22Rv1 (cell line): ENCODE measurements at regions not wholly inside any gene's neighbourhood (a gene's known extent, or its start where the extent isn't known, plus 50 kb on each side); places are given as distances from the start of the nearest gene placed in this dataset.
"Not testable (repeated sequence)": the region's sequence is repeated elsewhere in the genome, so short reads cannot be mapped to it uniquely, and the experiment has no call there.

Source experiments
- H3K27ac ChIP-seq: fragments of 450-650 bp; 2 replicates; pipeline ENCODE4 v1.5.1; 2017
- ZFX ChIP-seq: fragments of 450-650 bp; IDR thresholded peaks from 2 replicates; pipeline ENCODE4 v1.6.1; 2017; ENCODE audit warnings: antibody characterized with exemption, borderline replicate concordance
- TF ChIP-seq, protein P1 (sequence below): fragments of 450-650 bp; IDR thresholded peaks from 2 replicates; pipeline ENCODE4 v1.5.1; 2017; ENCODE audit warnings: mild to moderate bottlenecking

DNA sequence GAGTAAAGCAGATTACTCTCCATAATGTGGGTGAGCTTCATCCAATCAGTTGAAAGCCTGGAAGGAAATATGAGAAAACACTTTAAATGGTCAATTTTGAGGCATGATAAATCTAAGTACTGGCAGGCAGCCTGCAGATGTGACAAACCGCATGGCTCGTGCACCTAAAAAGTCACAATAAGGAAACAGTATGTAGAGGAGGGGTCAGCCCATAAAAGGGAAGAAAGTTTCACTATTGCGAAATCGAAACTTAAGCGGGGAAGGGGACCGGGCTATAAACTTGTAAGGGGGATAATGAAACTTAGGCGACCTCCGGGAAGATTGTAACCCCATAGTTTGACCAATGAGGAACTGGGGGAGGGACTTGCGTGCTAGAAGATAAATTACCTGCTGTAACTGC is 109.8 kb downstream of the PLPPR4 start:
- H3K27ac ChIP-seq: no peak overlapping the region
- TF ChIP-seq, protein P1, sequence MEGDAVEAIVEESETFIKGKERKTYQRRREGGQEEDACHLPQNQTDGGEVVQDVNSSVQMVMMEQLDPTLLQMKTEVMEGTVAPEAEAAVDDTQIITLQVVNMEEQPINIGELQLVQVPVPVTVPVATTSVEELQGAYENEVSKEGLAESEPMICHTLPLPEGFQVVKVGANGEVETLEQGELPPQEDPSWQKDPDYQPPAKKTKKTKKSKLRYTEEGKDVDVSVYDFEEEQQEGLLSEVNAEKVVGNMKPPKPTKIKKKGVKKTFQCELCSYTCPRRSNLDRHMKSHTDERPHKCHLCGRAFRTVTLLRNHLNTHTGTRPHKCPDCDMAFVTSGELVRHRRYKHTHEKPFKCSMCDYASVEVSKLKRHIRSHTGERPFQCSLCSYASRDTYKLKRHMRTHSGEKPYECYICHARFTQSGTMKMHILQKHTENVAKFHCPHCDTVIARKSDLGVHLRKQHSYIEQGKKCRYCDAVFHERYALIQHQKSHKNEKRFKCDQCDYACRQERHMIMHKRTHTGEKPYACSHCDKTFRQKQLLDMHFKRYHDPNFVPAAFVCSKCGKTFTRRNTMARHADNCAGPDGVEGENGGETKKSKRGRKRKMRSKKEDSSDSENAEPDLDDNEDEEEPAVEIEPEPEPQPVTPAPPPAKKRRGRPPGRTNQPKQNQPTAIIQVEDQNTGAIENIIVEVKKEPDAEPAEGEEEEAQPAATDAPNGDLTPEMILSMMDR: no peak
- no peak for TF ChIP-seq ZFX

DNA sequence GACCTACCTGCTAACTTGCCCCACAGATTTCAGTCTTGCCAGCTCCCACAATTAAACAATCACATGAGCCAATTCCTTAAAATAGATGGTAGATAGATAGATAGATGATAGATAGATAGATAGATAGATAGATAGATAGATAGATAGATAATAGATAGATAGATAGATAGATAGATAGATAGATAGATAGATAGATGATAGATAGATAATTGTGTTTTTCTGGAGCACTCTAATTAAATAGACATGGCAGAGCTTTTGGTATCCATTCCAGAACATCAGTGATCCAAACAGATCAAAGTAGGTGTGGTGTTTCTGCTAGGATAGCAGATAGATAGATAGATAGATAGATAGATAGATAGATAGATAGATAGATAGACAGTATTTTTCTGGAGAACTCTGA is 110.4 kb downstream of the PLPPR4 start:
- H3K27ac ChIP-seq: not testable (repeated sequence)

DNA sequence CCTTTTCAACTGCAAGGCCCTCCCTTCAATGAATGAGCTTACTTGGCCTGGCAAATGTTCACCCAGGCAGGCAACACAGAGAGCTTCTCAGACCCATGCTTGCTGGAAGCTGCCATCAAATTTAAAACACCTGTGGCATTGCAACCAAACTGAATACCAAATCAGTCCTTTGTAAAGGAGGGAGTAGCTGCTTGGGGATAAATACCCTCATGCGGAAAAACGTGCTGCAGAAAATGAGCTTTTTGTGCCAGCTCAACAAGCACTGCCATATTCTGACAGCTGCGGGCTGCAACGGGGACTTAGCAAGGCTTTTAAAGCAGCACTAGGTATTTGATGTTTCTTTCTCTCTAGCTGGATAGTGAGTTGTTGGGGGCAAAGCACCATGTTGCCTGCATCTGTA is 119.7 kb downstream of the PLPPR4 start:
- TF ChIP-seq, protein P1: no peak
- no peak for TF ChIP-seq ZFX
- H3K27ac ChIP-seq: no peak overlapping the region

DNA sequence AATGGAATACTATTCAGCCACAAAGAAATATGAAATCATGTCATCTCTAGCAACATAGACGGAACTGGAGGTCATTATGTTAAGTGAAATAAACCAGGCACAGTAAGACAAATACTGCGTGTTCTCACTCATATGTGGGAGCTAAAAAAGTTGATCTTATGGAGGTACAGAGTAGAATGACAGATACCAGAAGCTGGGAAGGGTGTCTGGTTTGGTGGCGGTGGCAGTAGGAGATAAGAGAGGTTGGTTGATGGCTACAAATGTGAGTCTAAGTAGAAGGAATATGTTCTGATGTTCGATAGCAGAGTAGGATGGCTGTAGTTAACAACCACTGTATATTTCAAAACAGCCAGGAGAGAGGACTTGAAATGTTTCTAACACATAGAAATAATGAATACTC is 121.6 kb downstream of the PLPPR4 start:
- TF ChIP-seq ZFX: no peak
- TF ChIP-seq, protein P1: no peak
- H3K27ac ChIP-seq: no peak overlapping the region

- TF ChIP-seq, protein P1: no peak
- TF ChIP-seq ZFX: no peak
- no peak overlapping the region for H3K27ac ChIP-seq
Measured at GRCh38 chr1:99396389-99396788, 132.1 kb downstream of the PLPPR4 start.

GRCh38 chr1:99397029-99397428 is 132.7 kb downstream of the PLPPR4 start:
- no peak overlapping the region for H3K27ac ChIP-seq

GRCh38 chr1:99397863-99398262 is 133.6 kb downstream of the PLPPR4 start:
- TF ChIP-seq, protein P1: no peak
- no peak for TF ChIP-seq ZFX
- no peak overlapping the region for H3K27ac ChIP-seq

More at GRCh38 chr1:99397029-99397428, 132.7 kb downstream of the PLPPR4 start:
- TF ChIP-seq, protein P1: no peak
- TF ChIP-seq ZFX: no peak

DNA sequence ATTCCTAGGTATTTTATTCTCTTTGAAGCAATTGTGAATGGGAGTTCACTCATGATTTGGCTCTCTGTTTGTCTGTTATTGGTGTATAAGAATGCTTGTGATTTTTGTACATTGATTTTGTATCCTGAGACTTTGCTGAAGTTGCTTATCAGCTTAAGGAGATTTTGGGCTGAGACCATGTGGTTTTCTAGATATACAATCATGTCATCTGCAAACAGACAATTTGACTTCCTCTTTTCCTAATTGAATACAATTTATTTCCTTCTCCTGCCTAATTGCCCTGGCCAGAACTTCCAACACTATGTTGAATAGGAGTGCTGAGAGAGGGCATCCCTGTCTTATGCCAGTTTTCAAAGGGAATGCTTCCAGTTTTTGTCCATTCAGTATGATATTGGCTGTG is 137.3 kb downstream of the PLPPR4 start:
- not testable (repeated sequence) for H3K27ac ChIP-seq

DNA sequence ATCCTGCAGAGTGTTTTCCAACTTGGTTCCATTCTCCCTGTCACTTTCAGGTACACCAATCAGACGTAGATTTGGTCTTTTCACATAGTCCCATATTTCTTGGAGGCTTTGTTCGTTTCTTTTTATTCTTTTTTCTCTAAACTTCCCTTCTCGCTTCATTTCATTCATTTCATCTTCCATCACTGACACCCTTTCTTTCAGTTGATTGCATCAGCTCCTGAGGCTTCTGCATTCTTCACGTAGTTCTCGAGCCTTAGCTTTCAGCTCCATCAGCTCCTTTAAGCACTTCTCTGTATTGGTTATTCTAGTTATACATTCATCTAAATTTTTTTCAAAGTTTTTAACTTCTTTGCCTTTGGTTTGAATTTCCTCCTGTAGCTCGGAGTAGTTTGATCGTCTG is 140.1 kb downstream of the PLPPR4 start:
- H3K27ac ChIP-seq: not testable (repeated sequence)

GRCh38 chr1:99405325-99405724 is 141.0 kb downstream of the PLPPR4 start:
- H3K27ac ChIP-seq: not testable (repeated sequence)
